OCI-LY1 (cell line): ENCODE measurements at regions not wholly inside any gene's neighbourhood (a gene's known extent, or its start where the extent isn't known, plus 50 kb on each side); places are given as distances from the start of the nearest gene placed in this dataset.

Experiments used
- CTCF ChIP-seq: fragments of 200-600 bp; sonication (generic), shearing (Covaris generic); IDR thresholded peaks from 2 replicates; pipeline ENCODE4 v1.5.1; 2017; ENCODE audit warnings: mild to moderate bottlenecking, antibody characterized with exemption, low read length, moderate library complexity, mixed read lengths
- EZH2 ChIP-seq: fragments of 200-600 bp; sonication (generic), shearing (Covaris generic); IDR thresholded peaks from 2 replicates; pipeline ENCODE4 v1.8.0; 2017; ENCODE audit warnings: borderline replicate concordance, mixed run types, mild to moderate bottlenecking, antibody characterized with exemption, low read length, moderate library complexity, mixed read lengths

GRCh38 chr9:80366626-80367025, 794.9 kb downstream of the TLE4 start:
- TF ChIP-seq CTCF: no peak
- no peak for TF ChIP-seq EZH2
